ENCODE measurements at regions not wholly inside any gene's neighbourhood (a gene's known extent, or its start where the extent isn't known, plus 50 kb on each side); places are given as distances from the start of the nearest gene placed in this dataset.

- Histone ChIP-seq H3K4me3 (ENCODE audit: low read depth in 1 of 5, low read length in 5 of 5) (no peak overlapping the region), H3K9me3 (ENCODE audit: control insufficient read depth in 5 of 5, low read length in 5 of 5) (no peaks in the 10 kb centered on the region), H3K9ac (ENCODE audit: low read length in 5 of 5) (no peak overlapping the region), H3K4me1 (ENCODE audit: control insufficient read depth in 5 of 5, insufficient read depth in 5 of 5, low read length in 5 of 5) (no peaks in the 10 kb centered on the region), H3K27me3 (ENCODE audit: control insufficient read depth in 5 of 5, insufficient read depth in 4 of 5, low read length in 5 of 5) (no peaks in the 10 kb centered on the region), H3K27ac (ENCODE audit: low read depth, low read length) (no peak overlapping the region), H3K36me3 (ENCODE audit: control insufficient read depth in 5 of 5, insufficient read depth in 5 of 5, low read length in 5 of 5) (no peaks in the 10 kb centered on the region)
Observed at GRCh38 chr2:52463457-52463856, 1304.1 kb upstream of the CHAC2 start.

- Histone ChIP-seq H3K27me3 (ENCODE audit: control insufficient read depth in 5 of 5, insufficient read depth in 4 of 5, low read length in 5 of 5) (no peaks in the 10 kb centered on the region), H3K36me3 (ENCODE audit: control insufficient read depth in 5 of 5, insufficient read depth in 5 of 5, low read length in 5 of 5) (no peaks in the 10 kb centered on the region), H3K9me3 (ENCODE audit: control insufficient read depth in 5 of 5, low read length in 5 of 5) (no peaks in the 10 kb centered on the region), H3K4me1 (ENCODE audit: control insufficient read depth in 5 of 5, insufficient read depth in 5 of 5, low read length in 5 of 5) (no peaks in the 10 kb centered on the region), H3K4me3 (ENCODE audit: low read depth in 1 of 5, low read length in 5 of 5) (no peak overlapping the region), H3K9ac (ENCODE audit: low read length in 5 of 5) (no peak overlapping the region), H3K27ac (ENCODE audit: low read depth, low read length) (no peak overlapping the region)
Observed at GRCh38 chr2:52456561-52457377, 1310.8 kb upstream of the CHAC2 start.

GRCh38 chr2:52454962-52455361 is 1312.6 kb upstream of the CHAC2 start:
- no peaks in the 10 kb centered on the region for H3K36me3 ChIP-seq (ENCODE audit: control insufficient read depth in 5 of 5, insufficient read depth in 5 of 5, low read length in 5 of 5)
- no peaks in the 10 kb centered on the region for H3K9me3 ChIP-seq (ENCODE audit: control insufficient read depth in 5 of 5, low read length in 5 of 5)
- H3K4me1 ChIP-seq (ENCODE audit: control insufficient read depth in 5 of 5, insufficient read depth in 5 of 5, low read length in 5 of 5) = no peaks in the 10 kb centered on the region
- no peak overlapping the region for H3K27ac ChIP-seq (ENCODE audit: low read depth, low read length)
- no peaks in the 10 kb centered on the region for H3K27me3 ChIP-seq (ENCODE audit: control insufficient read depth in 5 of 5, insufficient read depth in 4 of 5, low read length in 5 of 5)
- no peak overlapping the region for H3K4me3 ChIP-seq (ENCODE audit: low read depth in 1 of 5, low read length in 5 of 5)
- H3K9ac ChIP-seq (ENCODE audit: low read length in 5 of 5) = no peak overlapping the region

DNA sequence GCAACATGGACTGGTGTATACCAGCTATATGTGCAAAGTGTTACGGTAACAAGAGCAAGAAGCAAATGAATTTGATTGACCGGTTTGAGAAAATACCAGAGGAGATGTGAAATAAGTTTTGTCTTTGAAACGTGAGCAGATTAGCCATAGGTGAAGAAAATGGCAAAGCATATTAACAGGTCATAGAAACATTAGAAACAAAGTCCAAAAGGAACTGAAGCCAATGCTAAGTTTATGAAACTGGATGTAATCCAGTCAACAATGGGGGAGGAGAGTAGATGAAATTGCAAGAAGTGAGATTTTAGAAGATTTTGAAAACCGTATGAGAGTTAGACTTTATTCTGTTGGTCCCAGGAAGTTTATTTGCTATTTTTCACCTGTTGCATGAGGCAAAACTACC is 1315.4 kb upstream of the CHAC2 start:
- Histone ChIP-seq H3K4me1 (ENCODE audit: control insufficient read depth in 5 of 5, insufficient read depth in 5 of 5, low read length in 5 of 5) (no peaks in the 10 kb centered on the region), H3K27me3 (ENCODE audit: control insufficient read depth in 5 of 5, insufficient read depth in 4 of 5, low read length in 5 of 5) (no peaks in the 10 kb centered on the region), H3K27ac (ENCODE audit: low read depth, low read length) (no peak overlapping the region), H3K4me3 (ENCODE audit: low read depth in 1 of 5, low read length in 5 of 5) (no peak overlapping the region), H3K9me3 (ENCODE audit: control insufficient read depth in 5 of 5, low read length in 5 of 5) (no peaks in the 10 kb centered on the region), H3K9ac (ENCODE audit: low read length in 5 of 5) (no peak overlapping the region), H3K36me3 (ENCODE audit: control insufficient read depth in 5 of 5, insufficient read depth in 5 of 5, low read length in 5 of 5) (no peaks in the 10 kb centered on the region)

DNA sequence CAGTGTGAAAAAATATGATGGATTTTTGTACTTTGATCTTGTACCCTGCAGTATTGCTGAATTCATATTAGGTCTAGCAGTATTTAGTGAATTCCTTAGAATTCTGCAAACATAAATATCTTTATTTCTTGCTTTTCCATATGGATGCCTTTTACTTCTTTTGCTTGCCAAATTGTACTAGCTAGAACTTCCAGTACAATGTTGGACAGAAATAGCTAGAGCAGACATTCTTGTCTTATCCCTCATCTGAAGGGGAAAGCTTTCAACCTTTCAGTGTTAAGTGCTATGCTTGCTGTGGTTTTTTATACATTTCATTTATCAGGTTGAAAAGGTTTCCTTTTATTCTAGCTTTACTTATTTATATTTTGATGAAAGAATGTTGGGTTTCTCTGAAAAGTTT is 1321.9 kb upstream of the CHAC2 start:
- Histone ChIP-seq H3K9me3 (ENCODE audit: control insufficient read depth in 5 of 5, low read length in 5 of 5) (no peaks in the 10 kb centered on the region), H3K27ac (ENCODE audit: low read depth, low read length) (no peak overlapping the region), H3K9ac (ENCODE audit: low read length in 5 of 5) (no peak overlapping the region), H3K36me3 (ENCODE audit: control insufficient read depth in 5 of 5, insufficient read depth in 5 of 5, low read length in 5 of 5) (no peaks in the 10 kb centered on the region), H3K4me3 (ENCODE audit: low read depth in 1 of 5, low read length in 5 of 5) (no peak overlapping the region), H3K4me1 (ENCODE audit: control insufficient read depth in 5 of 5, insufficient read depth in 5 of 5, low read length in 5 of 5) (no peaks in the 10 kb centered on the region), H3K27me3 (ENCODE audit: control insufficient read depth in 5 of 5, insufficient read depth in 4 of 5, low read length in 5 of 5) (no peaks in the 10 kb centered on the region)

- peaks cover 0 to 4% (median 0%) of the 10 kb centered on the region in 5 donors for H3K9me3 ChIP-seq (ENCODE audit: control insufficient read depth in 5 of 5, low read length in 5 of 5)
- H3K36me3 ChIP-seq (ENCODE audit: control insufficient read depth in 5 of 5, insufficient read depth in 5 of 5, low read length in 5 of 5) = no peaks in the 10 kb centered on the region
- H3K27me3 ChIP-seq (ENCODE audit: control insufficient read depth in 5 of 5, insufficient read depth in 4 of 5, low read length in 5 of 5) = no peaks in the 10 kb centered on the region
- peaks cover 0 to 8% (median 0%) of the 10 kb centered on the region in 5 donors for H3K4me1 ChIP-seq (ENCODE audit: control insufficient read depth in 5 of 5, insufficient read depth in 5 of 5, low read length in 5 of 5)
- no peak overlapping the region for H3K9ac ChIP-seq (ENCODE audit: low read length in 5 of 5)
- no peak overlapping the region for H3K27ac ChIP-seq (ENCODE audit: low read depth, low read length)
- H3K4me3 ChIP-seq (ENCODE audit: low read depth in 1 of 5, low read length in 5 of 5) = no peak overlapping the region
Observed at GRCh38 chr2:52431352-52431760, 1336.2 kb upstream of the CHAC2 start.

GRCh38 chr2:52429740-52430139 is 1337.9 kb upstream of the CHAC2 start:
- H3K9ac ChIP-seq (ENCODE audit: low read length in 5 of 5) = no peak overlapping the region
- no peak overlapping the region for H3K27ac ChIP-seq (ENCODE audit: low read depth, low read length)
- H3K4me3 ChIP-seq (ENCODE audit: low read depth in 1 of 5, low read length in 5 of 5) = no peak overlapping the region

GRCh38 chr2:52429171-52429570 is 1338.4 kb upstream of the CHAC2 start:
- Histone ChIP-seq H3K27me3 (ENCODE audit: control insufficient read depth in 5 of 5, insufficient read depth in 4 of 5, low read length in 5 of 5) (no peaks in the 10 kb centered on the region), H3K4me1 (ENCODE audit: control insufficient read depth in 5 of 5, insufficient read depth in 5 of 5, low read length in 5 of 5) (peaks cover 0 to 8% (median 0%) of the 10 kb centered on the region in 5 donors), H3K36me3 (ENCODE audit: control insufficient read depth in 5 of 5, insufficient read depth in 5 of 5, low read length in 5 of 5) (no peaks in the 10 kb centered on the region), H3K4me3 (ENCODE audit: low read depth in 1 of 5, low read length in 5 of 5) (no peak overlapping the region), H3K9me3 (ENCODE audit: control insufficient read depth in 5 of 5, low read length in 5 of 5) (no peaks in the 10 kb centered on the region), H3K27ac (ENCODE audit: low read depth, low read length) (no peak overlapping the region), H3K9ac (ENCODE audit: low read length in 5 of 5) (no peak overlapping the region)

More at GRCh38 chr2:52429740-52430139, 1337.9 kb upstream of the CHAC2 start:
- Histone ChIP-seq H3K27me3 (ENCODE audit: control insufficient read depth in 5 of 5, insufficient read depth in 4 of 5, low read length in 5 of 5) (no peaks in the 10 kb centered on the region), H3K4me1 (ENCODE audit: control insufficient read depth in 5 of 5, insufficient read depth in 5 of 5, low read length in 5 of 5) (peaks cover 0 to 8% (median 0%) of the 10 kb centered on the region in 5 donors), H3K9me3 (ENCODE audit: control insufficient read depth in 5 of 5, low read length in 5 of 5) (no peaks in the 10 kb centered on the region), H3K36me3 (ENCODE audit: control insufficient read depth in 5 of 5, insufficient read depth in 5 of 5, low read length in 5 of 5) (no peaks in the 10 kb centered on the region)

GRCh38 chr2:52428224-52428623 is 1339.4 kb upstream of the CHAC2 start:
- no peaks in the 10 kb centered on the region for H3K9me3 ChIP-seq (ENCODE audit: control insufficient read depth in 5 of 5, low read length in 5 of 5)
- no peak overlapping the region for H3K9ac ChIP-seq (ENCODE audit: low read length in 5 of 5)
- H3K4me1 ChIP-seq (ENCODE audit: control insufficient read depth in 5 of 5, insufficient read depth in 5 of 5, low read length in 5 of 5) = peaks cover 0 to 8% (median 0%) of the 10 kb centered on the region in 5 donors
- H3K4me3 ChIP-seq (ENCODE audit: low read depth in 1 of 5, low read length in 5 of 5) = no peak overlapping the region
- no peaks in the 10 kb centered on the region for H3K27me3 ChIP-seq (ENCODE audit: control insufficient read depth in 5 of 5, insufficient read depth in 4 of 5, low read length in 5 of 5)
- H3K36me3 ChIP-seq (ENCODE audit: control insufficient read depth in 5 of 5, insufficient read depth in 5 of 5, low read length in 5 of 5) = no peaks in the 10 kb centered on the region
- H3K27ac ChIP-seq (ENCODE audit: low read depth, low read length) = no peak overlapping the region

GRCh38 chr2:52423655-52424054 is 1343.9 kb upstream of the CHAC2 start:
- Histone ChIP-seq H3K36me3 (ENCODE audit: control insufficient read depth in 5 of 5, insufficient read depth in 5 of 5, low read length in 5 of 5) (no peaks in the 10 kb centered on the region), H3K27me3 (ENCODE audit: control insufficient read depth in 5 of 5, insufficient read depth in 4 of 5, low read length in 5 of 5) (no peaks in the 10 kb centered on the region), H3K4me1 (ENCODE audit: control insufficient read depth in 5 of 5, insufficient read depth in 5 of 5, low read length in 5 of 5) (no peaks in the 10 kb centered on the region), H3K27ac (ENCODE audit: low read depth, low read length) (no peak overlapping the region), H3K9me3 (ENCODE audit: control insufficient read depth in 5 of 5, low read length in 5 of 5) (no peaks in the 10 kb centered on the region), H3K9ac (ENCODE audit: low read length in 5 of 5) (no peak overlapping the region), H3K4me3 (ENCODE audit: low read depth in 1 of 5, low read length in 5 of 5) (no peak overlapping the region)

Measured in subcutaneous abdominal adipose tissue (tissue), 5 donors.